ENCODE measurements at regions not wholly inside any gene's neighbourhood (a gene's known extent, or its start where the extent isn't known, plus 50 kb on each side); places are given as distances from the start of the nearest gene placed in this dataset.
A peak's percentile ranks its signal among the peaks of the same experiment; 100 is the strongest.

DNA sequence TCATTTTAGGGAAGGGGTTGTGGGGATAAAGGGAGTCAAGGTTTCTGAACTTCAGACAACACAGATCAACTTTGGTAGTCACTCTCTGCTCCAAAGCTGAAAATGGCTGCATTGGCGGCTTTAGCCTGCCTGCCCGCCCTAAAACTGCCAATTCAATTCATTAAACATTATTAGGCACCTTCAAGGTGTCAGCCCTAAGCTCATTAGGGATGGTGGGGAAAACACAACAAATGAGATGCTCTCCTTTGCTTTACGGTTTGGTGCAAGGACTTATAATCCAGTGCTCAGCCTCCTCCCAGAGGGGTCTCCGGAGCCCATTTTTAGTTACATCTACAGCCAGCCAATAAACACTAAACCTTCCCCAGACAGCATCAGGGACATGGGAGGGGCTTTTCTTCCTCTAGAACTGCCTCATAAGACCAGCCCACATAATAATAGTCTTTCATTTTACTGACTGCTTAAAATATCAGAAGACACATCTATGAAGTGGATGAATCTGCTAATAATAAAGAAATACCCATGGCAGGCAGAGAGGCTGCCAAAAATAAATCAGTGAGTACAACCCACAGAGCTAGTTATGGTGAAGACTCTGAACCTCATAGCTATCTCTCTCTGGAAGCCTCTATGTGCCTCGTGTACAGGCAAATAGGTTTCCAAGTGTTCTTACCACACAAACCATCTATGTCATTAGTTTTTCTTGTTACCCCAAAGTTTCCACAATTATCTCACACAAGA, 102.8 kb upstream of the NCAM1 start:
- Histone ChIP-seq H3K27me3 (ENCODE audit: low read depth) (no peaks in the 10 kb centered on the region), H3K36me3 (no peaks in the 10 kb centered on the region), H3K9me3 (replicated peaks) (peaks cover 33% of the 10 kb centered on the region), H3K27ac (replicated peaks) (no peak overlapping the region), H3K4me3 (no peak overlapping the region), H3K4me1 (peaks cover 38% of the 10 kb centered on the region)
- TF ChIP-seq, protein P1, sequence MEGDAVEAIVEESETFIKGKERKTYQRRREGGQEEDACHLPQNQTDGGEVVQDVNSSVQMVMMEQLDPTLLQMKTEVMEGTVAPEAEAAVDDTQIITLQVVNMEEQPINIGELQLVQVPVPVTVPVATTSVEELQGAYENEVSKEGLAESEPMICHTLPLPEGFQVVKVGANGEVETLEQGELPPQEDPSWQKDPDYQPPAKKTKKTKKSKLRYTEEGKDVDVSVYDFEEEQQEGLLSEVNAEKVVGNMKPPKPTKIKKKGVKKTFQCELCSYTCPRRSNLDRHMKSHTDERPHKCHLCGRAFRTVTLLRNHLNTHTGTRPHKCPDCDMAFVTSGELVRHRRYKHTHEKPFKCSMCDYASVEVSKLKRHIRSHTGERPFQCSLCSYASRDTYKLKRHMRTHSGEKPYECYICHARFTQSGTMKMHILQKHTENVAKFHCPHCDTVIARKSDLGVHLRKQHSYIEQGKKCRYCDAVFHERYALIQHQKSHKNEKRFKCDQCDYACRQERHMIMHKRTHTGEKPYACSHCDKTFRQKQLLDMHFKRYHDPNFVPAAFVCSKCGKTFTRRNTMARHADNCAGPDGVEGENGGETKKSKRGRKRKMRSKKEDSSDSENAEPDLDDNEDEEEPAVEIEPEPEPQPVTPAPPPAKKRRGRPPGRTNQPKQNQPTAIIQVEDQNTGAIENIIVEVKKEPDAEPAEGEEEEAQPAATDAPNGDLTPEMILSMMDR (IDR thresholded peaks at IDR 0.05; ENCODE audit: borderline replicate concordance): no peak
- intact Hi-C loops (cut with micrococcal nuclease): loop anchor here (10.0 kb wide), 1 partner anchor 86 kb away; no protein-coding TSS in a partner anchor
- DNase-seq: no peak

DNA sequence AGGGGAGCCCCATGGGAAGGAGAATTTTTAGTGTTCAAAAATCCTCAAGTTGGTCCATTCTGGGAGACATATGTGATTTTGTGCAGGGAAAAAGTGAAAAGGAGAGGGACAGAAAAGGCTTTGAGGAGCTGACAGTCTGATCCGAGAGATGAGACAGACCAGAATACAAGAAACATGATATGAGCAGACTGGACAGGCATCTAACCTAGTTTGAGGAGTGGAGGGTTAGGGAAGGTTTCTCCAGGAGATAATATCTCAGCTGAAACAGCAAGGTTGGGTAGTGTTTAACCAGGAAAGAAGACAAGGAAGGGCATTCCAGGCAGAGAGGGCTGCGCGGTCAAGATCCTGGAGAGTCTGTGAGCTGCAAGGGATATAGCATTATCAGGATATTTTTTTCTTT, 101.4 kb upstream of the NCAM1 start:
- DNase-seq: no peak
- Histone ChIP-seq H3K4me3 (no peak overlapping the region), H3K36me3 (no peaks in the 10 kb centered on the region), H3K9me3 (replicated peaks) (peaks cover 33% of the 10 kb centered on the region), H3K27ac (replicated peaks) (no peak overlapping the region), H3K27me3 (ENCODE audit: low read depth) (no peaks in the 10 kb centered on the region), H3K4me1 (peaks cover 51% of the 10 kb centered on the region)
- intact Hi-C loops (cut with micrococcal nuclease): loop anchor here (10.0 kb wide), 1 partner anchor 85 kb away; no protein-coding TSS in a partner anchor
- TF ChIP-seq, protein P1 (IDR thresholded peaks at IDR 0.05; ENCODE audit: borderline replicate concordance): no peak

DNA sequence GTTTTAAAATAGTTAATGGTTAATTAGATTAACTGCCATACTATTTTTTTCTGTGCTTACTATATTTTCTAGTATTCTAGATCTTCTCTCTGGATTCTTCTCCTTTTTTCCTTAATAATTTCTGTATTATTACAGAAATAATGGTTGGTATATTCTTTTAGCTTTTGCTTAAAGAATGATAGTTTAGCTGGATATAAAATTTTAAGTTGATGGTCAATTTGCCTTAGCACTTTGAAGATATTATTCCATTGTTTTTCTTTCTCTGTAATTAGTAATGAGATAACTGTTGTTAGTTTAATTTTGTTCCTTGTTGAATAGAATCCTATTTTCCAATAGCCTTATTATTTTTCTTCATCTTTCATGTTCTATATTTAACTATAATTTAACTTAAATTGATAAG, 99.9 kb upstream of the NCAM1 start:
- peaks cover 50% of the 10 kb centered on the region for H3K4me1 ChIP-seq
- TF ChIP-seq, protein P1 (IDR thresholded peaks at IDR 0.05; ENCODE audit: borderline replicate concordance): no peak
- no peaks in the 10 kb centered on the region for H3K27me3 ChIP-seq (ENCODE audit: low read depth)
- H3K27ac ChIP-seq (replicated peaks): no peak overlapping the region
- peaks cover 33% of the 10 kb centered on the region for H3K9me3 ChIP-seq (replicated peaks)
- H3K36me3 ChIP-seq: no peaks in the 10 kb centered on the region
- intact Hi-C loops (cut with micrococcal nuclease): no loop called here
- no peak for DNase-seq
- no peak overlapping the region for H3K4me3 ChIP-seq

DNA sequence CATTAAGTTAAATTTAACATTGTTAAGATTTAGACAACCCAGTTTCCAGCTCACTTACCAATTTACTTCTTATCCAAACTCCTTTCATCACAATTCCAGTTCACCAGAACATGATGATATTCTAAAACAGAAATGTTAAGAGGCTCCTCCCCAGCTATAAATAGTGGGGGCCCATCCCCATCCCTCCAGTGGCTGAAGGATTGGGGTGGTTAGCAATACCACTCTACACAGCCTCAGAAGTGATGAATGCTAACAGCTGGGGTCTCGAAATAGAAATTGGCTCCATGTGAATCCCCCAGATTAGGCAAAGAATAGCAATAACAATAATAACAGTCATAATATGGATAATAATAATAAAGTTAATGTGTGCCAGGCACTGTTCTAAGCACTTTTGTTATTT, 97.9 kb upstream of the NCAM1 start:
- intact Hi-C loops (cut with micrococcal nuclease): no loop called here
- no peak for DNase-seq
- H3K9me3 ChIP-seq (replicated peaks): peaks cover 33% of the 10 kb centered on the region
- TF ChIP-seq, protein P1 (IDR thresholded peaks at IDR 0.05; ENCODE audit: borderline replicate concordance): no peak
- no peaks in the 10 kb centered on the region for H3K36me3 ChIP-seq
- H3K27ac ChIP-seq (replicated peaks): peak overlapping the region; percentile 67
- H3K4me3 ChIP-seq: no peak overlapping the region
- H3K27me3 ChIP-seq (ENCODE audit: low read depth): peaks cover 6% of the 10 kb centered on the region
- H3K4me1 ChIP-seq: peaks cover 41% of the 10 kb centered on the region

DNA sequence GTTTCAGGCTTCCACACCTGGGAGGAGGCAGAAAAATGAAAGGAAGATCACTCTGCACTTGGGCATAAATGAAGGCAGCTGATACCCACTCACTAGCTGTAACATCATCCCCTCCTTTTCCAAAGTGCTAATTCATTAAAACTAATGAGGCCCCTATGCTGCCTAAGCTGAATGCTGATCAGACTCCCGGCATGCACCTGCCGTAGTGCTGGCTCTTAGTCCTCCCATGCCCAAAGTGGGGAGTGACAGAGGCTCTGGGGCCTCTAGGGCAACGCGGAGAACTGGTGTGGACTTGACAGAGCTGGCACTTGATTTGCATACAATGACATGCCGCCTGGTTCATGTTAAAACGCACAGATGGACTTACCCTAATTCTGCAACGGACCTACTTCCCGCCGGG, 96.5 kb upstream of the NCAM1 start:
- peaks cover 33% of the 10 kb centered on the region for H3K9me3 ChIP-seq (replicated peaks)
- peaks cover 6% of the 10 kb centered on the region for H3K27me3 ChIP-seq (ENCODE audit: low read depth)
- H3K4me3 ChIP-seq: no peak overlapping the region
- peak overlapping the region; percentile 67 for H3K27ac ChIP-seq (replicated peaks)
- intact Hi-C loops (cut with micrococcal nuclease): no loop called here
- TF ChIP-seq, protein P1 (IDR thresholded peaks at IDR 0.05; ENCODE audit: borderline replicate concordance): no peak
- no peaks in the 10 kb centered on the region for H3K36me3 ChIP-seq
- no peak for DNase-seq
- peaks cover 31% of the 10 kb centered on the region for H3K4me1 ChIP-seq
